HG03135 (cell line): ENCODE measurements at regions not wholly inside any gene's neighbourhood (a gene's known extent, or its start where the extent isn't known, plus 50 kb on each side); places are given as distances from the start of the nearest gene placed in this dataset.

Experiments used
- ATAC-seq: cut with Tn5 transposase; IDR thresholded peaks from one replicate; pipeline ENCODE4 v1.9.1; 2021; ENCODE audit warnings: mild to moderate bottlenecking, moderate library complexity; ENCODE audit not compliant: unreplicated experiment

- ATAC-seq, result no peak
These were observed 50.8 kb upstream of the SLC39A10 start for GRCh38 chr2:195606179-195606578.

GRCh38 chr2:195604706-195605105, 52.3 kb upstream of the SLC39A10 start:
- no peak for ATAC-seq

- ATAC-seq, result no peak
These were observed 53.0 kb upstream of the SLC39A10 start for GRCh38 chr2:195603998-195604397.

- no peak for ATAC-seq
These were observed 53.6 kb upstream of the SLC39A10 start for GRCh38 chr2:195603408-195603807.

GRCh38 chr2:195602687-195603086, 54.3 kb upstream of the SLC39A10 start:
- ATAC-seq, result no peak

GRCh38 chr2:195601361-195601760, 55.7 kb upstream of the SLC39A10 start:
- ATAC-seq, result no peak

GRCh38 chr2:195600778-195601177, 56.2 kb upstream of the SLC39A10 start:
- no peak for ATAC-seq

GRCh38 chr2:195596840-195597239, 60.2 kb upstream of the SLC39A10 start:
- ATAC-seq, result no peak

- ATAC-seq, result no peak
These were observed 61.2 kb upstream of the SLC39A10 start for GRCh38 chr2:195595825-195596224.

GRCh38 chr2:195594919-195595694, 61.9 kb upstream of the SLC39A10 start:
- no peak for ATAC-seq

GRCh38 chr2:195594248-195594647, 62.8 kb upstream of the SLC39A10 start:
- ATAC-seq, result peak; percentile 81

- no peak for ATAC-seq
These were observed 64.9 kb upstream of the SLC39A10 start for GRCh38 chr2:195592105-195592504.

- no peak for ATAC-seq
These were observed 66.2 kb upstream of the SLC39A10 start for GRCh38 chr2:195590861-195591205.

- ATAC-seq, result no peak
These were observed 66.7 kb upstream of the SLC39A10 start for GRCh38 chr2:195590199-195590860.

- no peak for ATAC-seq
These were observed 69.1 kb upstream of the SLC39A10 start for GRCh38 chr2:195587966-195588365.

- no peak for ATAC-seq
These were observed 70.8 kb upstream of the SLC39A10 start for GRCh38 chr2:195586062-195586714.

GRCh38 chr2:195582188-195582587, 74.8 kb upstream of the SLC39A10 start:
- no peak for ATAC-seq

GRCh38 chr2:195579776-195580555, 77.1 kb upstream of the SLC39A10 start:
- ATAC-seq, result peak; percentile 78

GRCh38 chr2:195575879-195576401, 81.1 kb upstream of the SLC39A10 start:
- ATAC-seq, result peak; percentile 64

GRCh38 chr2:195575016-195575415, 82.0 kb upstream of the SLC39A10 start:
- ATAC-seq, result no peak

- ATAC-seq, result no peak
These were observed 82.7 kb upstream of the SLC39A10 start for GRCh38 chr2:195574312-195574711.
